HG02798 (cell line): ENCODE measurements at regions not wholly inside any gene's neighbourhood (a gene's known extent, or its start where the extent isn't known, plus 50 kb on each side); places are given as distances from the start of the nearest gene placed in this dataset.

ENCODE experiments used
- ATAC-seq: cut with Tn5 transposase; IDR thresholded peaks from one replicate; pipeline ENCODE4 v1.9.1; 2021; ENCODE audit warnings: mild to moderate bottlenecking; ENCODE audit not compliant: unreplicated experiment, poor library complexity

DNA sequence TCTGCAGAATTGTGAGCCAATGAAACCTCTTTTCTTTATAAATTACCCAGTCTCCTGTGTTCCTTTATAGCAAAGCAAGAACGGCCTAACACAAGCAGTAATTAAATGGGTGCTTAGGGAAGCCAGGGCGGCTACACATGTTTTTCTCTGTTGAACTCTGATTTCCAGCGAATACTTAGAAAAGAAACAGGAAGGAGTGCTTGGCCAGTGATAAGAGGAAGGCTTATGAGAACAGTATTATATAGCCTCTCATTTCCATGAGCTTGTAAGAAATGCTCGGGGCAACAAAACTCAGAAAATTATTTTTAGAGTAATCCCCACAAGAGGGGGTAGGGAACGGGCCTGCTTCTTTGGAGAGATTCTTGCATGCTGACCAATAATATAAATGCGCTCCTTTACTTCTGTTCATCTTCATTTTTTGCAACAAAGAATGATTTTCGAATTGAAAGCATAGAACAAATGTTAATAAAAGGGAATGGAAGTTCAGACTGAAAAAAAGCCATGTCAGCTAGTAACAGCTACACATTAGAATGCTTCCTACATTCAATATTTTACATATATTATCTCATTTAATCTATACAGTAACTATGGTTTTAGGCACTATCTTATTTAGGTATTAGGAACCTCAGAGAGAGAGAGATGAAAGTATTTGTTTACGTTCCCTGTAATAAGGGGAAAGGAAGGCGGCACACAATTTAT, 49.7 kb upstream of the CCDC85A start:
- ATAC-seq: no peak
